Activated T-cell treated with anti-CD3 and anti-CD28 coated beads, Interleukin-2, amount 50 U/mL, for 4 hours (primary cell): ENCODE measurements at regions not wholly inside any gene's neighbourhood (a gene's known extent, or its start where the extent isn't known, plus 50 kb on each side); places are given as distances from the start of the nearest gene placed in this dataset.

Experiments used
- ATAC-seq, 2 donors: fragments of 200-7000 bp; cut with Tn5 transposase; one replicate each; pipeline ENCODE4 v1.10.0; 2021
- DNase-seq: peaks from one replicate; pipeline ENCODE4 v3.0.0-alpha.2; 2020
- H3K27me3 Mint-ChIP-seq: one replicate; pipeline ENCODE4 v1.8.0; 2021; ENCODE audit warnings: low read depth, mixed read lengths
- H3K36me3 Mint-ChIP-seq: one replicate; pipeline ENCODE4 v1.8.0; 2022; ENCODE audit warnings: mixed read lengths; ENCODE audit not compliant: insufficient read depth
- H3K4me1 Mint-ChIP-seq: one replicate; pipeline ENCODE4 v1.8.0; 2021; ENCODE audit warnings: low read depth, mixed read lengths
- H3K4me3 Mint-ChIP-seq: one replicate; pipeline ENCODE4 v1.8.0; 2021; ENCODE audit warnings: mild to moderate bottlenecking, moderate library complexity, mixed read lengths
- H3K9me3 Mint-ChIP-seq: one replicate; pipeline ENCODE4 v1.8.0; 2021; ENCODE audit warnings: mixed read lengths

DNA sequence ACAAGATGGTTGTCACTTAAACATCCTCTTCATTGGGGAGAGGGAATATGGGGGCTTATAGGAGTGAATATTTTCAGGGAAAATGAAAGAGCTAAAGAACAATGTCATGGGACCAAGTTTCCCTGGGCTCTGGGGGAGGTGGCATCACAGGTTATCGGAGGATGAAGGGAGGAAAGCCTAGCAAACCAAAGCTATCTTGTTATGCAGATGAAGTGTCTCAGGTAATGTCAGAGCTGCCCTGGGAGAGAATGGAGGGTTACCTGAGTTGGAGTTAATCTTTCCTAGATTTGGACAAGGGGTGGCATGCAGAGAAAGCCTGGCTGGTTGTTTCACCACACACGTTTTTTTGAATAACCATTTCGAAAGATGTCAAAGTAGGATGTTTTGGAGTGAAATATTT lies 308.1 kb upstream of the ATP10A start:
- Mint-ChIP-seq H3K27me3 (no peaks in the 10 kb centered on the region), H3K9me3 (no peaks in the 10 kb centered on the region), H3K36me3 (no peaks in the 10 kb centered on the region), H3K4me3 (no peak overlapping the region), H3K4me1 (no peaks in the 10 kb centered on the region)
- DNase-seq, result no peak
- ATAC-seq, result no peak

DNA sequence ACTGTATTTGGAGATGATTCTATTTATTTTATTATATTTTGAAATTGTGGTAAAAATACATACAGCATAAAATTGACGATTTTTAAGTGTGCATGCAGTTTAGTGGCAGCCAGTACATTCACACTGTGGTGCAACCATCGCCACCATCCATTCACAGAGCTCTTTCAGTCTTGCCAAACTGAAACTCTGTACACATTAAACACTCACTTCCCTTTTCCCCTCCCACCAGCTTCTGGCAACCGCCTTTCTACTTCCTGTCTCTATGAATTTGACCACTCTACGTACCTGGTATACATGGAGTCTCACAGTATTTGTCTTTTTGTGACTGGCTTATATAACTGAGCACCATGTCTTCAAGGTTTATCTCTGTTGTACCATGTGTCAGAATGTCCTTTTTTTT lies 303.3 kb upstream of the ATP10A start:
- ATAC-seq, result no peak
- Mint-ChIP-seq H3K4me3 (no peak overlapping the region), H3K9me3 (no peaks in the 10 kb centered on the region), H3K4me1 (no peaks in the 10 kb centered on the region), H3K36me3 (no peaks in the 10 kb centered on the region), H3K27me3 (no peaks in the 10 kb centered on the region)
- DNase-seq, result no peak

DNA sequence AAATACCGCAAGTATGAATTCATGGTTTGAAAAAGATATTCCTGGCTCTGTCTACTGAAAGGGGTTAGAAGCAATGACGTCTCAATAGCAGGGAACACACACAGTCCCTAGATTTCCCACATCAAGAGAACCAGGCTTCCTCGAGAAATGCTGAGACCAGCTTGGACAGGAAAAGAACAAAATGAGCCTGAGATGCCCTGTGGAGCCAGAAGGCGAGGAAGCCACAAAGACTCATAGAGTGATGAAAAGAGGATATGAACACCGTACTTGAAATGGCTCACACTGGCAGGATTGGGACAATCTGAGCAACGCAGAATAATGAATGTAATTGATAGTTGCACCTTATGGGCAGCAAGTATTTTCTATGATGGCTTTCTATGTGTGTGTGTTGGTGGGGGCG lies 302.4 kb upstream of the ATP10A start:
- ATAC-seq (no peak), DNase-seq (no peak)
- Mint-ChIP-seq H3K27me3 (peaks cover 5% of the 10 kb centered on the region), H3K4me3 (no peak overlapping the region), H3K4me1 (no peaks in the 10 kb centered on the region), H3K9me3 (no peaks in the 10 kb centered on the region), H3K36me3 (no peaks in the 10 kb centered on the region)

DNA sequence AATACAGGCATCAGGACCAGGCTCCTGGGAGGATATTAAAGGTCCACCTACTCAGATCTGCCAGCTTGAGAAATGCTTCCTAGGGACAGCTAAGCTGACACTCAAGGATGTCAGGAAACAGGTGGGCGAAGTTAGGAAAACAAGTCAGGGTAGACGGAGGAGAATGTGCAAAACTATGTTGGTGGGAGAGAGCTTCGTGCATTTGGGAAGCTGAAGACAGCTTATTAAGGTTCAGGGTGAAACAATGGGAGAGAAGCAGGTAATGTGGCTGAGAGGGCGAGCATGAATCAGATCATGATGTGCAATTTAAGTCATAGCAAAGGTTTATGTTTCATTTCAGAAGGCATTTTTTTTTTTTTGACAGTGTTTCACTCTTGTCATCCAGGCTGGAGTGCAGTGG lies 297.2 kb upstream of the ATP10A start:
- Mint-ChIP-seq H3K27me3 (peaks cover 26% of the 10 kb centered on the region), H3K36me3 (no peaks in the 10 kb centered on the region), H3K4me3 (no peak overlapping the region), H3K4me1 (no peaks in the 10 kb centered on the region), H3K9me3 (no peaks in the 10 kb centered on the region)
- DNase-seq (no peak), ATAC-seq (no peak)

DNA sequence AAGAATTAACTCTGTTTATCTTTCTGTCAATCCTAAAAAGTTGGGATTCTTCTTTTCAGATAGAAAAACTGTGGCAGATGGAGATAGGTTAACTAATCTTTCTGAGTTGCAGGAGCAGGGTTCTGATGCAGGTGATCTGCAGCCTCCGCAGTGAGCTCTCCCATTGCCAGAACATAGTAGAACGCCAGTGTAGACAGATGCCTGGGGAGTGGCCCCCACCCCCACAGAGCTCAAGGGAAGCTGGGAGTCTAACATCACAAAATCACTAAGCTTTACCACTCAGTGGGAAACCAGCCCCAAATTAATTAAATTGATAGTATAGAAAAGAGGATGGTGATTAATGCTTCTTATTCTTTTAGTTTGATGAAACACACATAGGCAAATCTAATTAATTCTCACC lies 295.0 kb upstream of the ATP10A start:
- Mint-ChIP-seq H3K36me3 (no peaks in the 10 kb centered on the region), H3K4me3 (no peak overlapping the region), H3K27me3 (peaks cover 30% of the 10 kb centered on the region), H3K9me3 (peaks cover 18% of the 10 kb centered on the region), H3K4me1 (no peaks in the 10 kb centered on the region)
- ATAC-seq, result no peak
- no peak for DNase-seq

DNA sequence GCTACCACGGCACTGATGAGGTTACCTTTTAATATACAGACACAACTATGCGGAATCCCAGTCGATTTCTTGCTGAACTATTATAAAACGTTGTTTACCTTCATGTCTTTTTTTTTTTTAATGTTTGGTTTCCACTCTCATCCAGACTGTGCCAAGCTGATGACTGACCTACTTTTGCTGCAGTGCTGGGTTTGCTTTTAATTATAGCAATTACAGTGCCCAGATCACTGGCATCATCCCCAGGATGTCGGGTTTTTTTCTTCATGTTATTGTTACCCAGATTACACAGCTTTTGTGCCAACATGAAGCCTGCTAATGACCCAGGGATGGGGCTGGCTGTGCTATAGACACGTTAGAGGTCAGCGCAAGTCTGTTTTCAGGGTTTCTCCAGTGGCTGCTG lies 294.0 kb upstream of the ATP10A start:
- Mint-ChIP-seq H3K27me3 (peaks cover 30% of the 10 kb centered on the region), H3K9me3 (peaks cover 22% of the 10 kb centered on the region), H3K4me3 (no peak overlapping the region), H3K36me3 (no peaks in the 10 kb centered on the region), H3K4me1 (no peaks in the 10 kb centered on the region)
- ATAC-seq (no peak), DNase-seq (no peak)

DNA sequence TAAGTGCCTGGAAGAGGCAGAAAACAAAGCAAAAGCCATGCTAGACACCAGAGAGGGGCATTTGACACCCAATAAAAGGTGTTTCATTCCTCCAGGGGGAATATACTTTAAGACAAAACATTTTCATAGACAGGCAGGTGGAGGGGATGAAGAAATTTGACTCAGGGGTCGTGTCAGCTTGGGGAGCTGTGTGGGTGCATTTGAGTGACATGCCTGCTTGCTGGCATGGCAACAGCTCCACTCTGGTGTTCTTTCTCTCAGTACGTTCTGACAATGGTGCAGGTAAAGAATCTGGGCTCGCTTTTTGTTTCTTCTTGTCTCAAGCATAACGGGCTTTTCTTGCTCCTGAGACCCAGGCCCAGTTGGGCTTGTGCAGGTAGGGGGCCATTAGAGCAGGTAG lies 292.9 kb upstream of the ATP10A start:
- ATAC-seq, result no peak
- H3K4me1 Mint-ChIP-seq, result no peaks in the 10 kb centered on the region
- H3K9me3 Mint-ChIP-seq, result peaks cover 22% of the 10 kb centered on the region
- peaks cover 27% of the 10 kb centered on the region for H3K27me3 Mint-ChIP-seq
- H3K36me3 Mint-ChIP-seq, result no peaks in the 10 kb centered on the region
- no peak overlapping the region for H3K4me3 Mint-ChIP-seq
- DNase-seq, result no peak

DNA sequence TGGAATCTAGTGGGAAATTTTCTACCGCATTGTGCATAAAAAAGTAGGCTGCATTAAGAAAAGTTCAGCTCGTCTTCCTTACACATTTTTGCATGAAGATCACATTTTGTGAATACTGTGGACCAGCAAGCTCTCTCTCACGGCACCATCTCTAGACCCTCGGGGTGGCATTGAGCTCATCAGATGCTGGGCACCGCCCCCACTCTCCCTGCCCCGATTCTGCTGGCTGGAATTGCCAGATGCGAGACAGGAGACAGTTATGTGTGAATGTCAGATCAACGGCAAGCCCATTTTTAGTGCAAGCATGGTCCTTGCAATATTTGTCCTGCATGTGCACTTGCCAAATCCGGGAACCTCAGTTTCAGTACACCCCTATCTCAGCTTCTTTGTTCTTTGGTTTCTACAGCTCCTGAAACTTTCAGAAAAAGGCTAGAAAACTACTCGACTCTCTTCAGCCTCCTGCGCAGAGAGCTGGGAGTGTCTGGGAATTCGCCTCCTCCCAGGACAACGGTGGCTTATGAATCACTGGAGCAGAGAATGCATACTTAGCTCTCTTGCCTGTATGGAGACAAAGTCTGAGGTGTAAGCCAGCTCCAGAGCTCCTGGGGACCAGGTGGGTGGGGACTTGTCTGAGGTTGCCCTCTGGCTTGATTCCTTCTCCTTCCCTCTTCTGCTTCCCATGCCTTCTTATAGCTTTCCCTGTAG lies 285.2 kb upstream of the ATP10A start:
- DNase-seq (no peak), ATAC-seq (no peak)
- Mint-ChIP-seq H3K27me3 (peaks cover 10% of the 10 kb centered on the region), H3K4me3 (no peak overlapping the region), H3K9me3 (peaks cover 5% of the 10 kb centered on the region), H3K4me1 (no peaks in the 10 kb centered on the region), H3K36me3 (no peaks in the 10 kb centered on the region)

DNA sequence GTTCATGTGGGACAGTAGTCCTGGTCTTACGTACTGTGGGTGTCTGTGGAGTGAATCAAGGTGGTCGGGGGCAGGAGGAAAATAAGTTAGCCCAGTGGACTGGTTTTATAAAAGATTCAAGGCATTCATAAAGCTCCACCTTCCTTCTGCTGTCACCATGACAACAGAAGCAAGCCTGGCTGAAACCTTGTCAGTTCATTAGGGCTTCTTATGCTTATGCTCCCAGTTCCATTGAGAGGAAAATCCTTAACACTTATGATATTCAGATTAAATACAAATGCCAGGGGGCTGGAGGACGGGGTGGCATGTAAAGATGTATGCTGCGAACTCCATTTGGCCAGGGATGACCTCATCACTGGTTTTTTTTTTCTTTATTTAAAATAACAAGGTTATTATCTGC lies 283.1 kb upstream of the ATP10A start:
- Mint-ChIP-seq H3K4me3 (no peak overlapping the region), H3K27me3 (peaks cover 10% of the 10 kb centered on the region), H3K4me1 (no peaks in the 10 kb centered on the region), H3K9me3 (no peaks in the 10 kb centered on the region), H3K36me3 (no peaks in the 10 kb centered on the region)
- DNase-seq (no peak), ATAC-seq (no peak)

DNA sequence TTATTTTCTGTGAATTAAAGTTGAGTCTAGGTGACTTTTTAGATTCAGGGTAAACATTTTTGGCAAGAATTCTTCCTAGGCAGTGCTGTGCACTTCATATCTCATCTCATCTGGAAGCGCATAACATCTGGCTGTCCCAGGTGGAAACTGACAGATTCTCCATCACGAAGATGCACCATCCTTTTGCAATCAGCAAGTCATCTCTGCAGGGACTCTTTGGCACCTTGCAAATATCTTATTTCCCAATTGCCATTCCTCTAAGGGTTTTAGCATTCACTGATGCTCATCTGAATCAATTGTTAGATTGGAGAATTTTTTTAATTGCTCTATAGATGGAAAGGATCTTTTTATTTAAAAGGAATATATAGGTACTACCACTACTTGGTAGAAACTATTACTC lies 282.7 kb upstream of the ATP10A start:
- Mint-ChIP-seq H3K36me3 (no peaks in the 10 kb centered on the region), H3K4me1 (no peaks in the 10 kb centered on the region), H3K9me3 (no peaks in the 10 kb centered on the region), H3K4me3 (no peak overlapping the region), H3K27me3 (peaks cover 10% of the 10 kb centered on the region)
- no peak for DNase-seq
- no peak for ATAC-seq

DNA sequence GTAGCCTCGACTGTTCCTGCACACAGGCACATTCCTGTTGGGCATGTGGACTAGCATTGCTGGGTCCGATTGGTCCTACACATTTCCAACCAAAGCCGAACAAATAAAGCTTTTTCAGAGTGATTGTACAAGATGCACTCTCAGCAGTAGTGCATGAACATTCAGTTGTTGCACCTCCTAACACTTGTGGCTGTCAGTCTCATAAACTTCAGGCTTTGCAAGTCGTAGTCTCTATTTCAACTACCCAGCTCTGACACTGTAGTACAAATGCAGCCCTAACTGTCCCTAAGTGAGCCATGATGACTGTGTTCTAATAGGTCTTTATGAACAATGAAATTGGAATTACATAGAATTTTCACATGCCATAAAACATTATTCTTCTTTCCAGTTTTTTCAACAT lies 281.7 kb upstream of the ATP10A start:
- Mint-ChIP-seq H3K9me3 (peaks cover 4% of the 10 kb centered on the region), H3K36me3 (no peaks in the 10 kb centered on the region), H3K4me3 (no peak overlapping the region), H3K27me3 (peaks cover 10% of the 10 kb centered on the region), H3K4me1 (no peaks in the 10 kb centered on the region)
- ATAC-seq, result no peak
- no peak for DNase-seq

DNA sequence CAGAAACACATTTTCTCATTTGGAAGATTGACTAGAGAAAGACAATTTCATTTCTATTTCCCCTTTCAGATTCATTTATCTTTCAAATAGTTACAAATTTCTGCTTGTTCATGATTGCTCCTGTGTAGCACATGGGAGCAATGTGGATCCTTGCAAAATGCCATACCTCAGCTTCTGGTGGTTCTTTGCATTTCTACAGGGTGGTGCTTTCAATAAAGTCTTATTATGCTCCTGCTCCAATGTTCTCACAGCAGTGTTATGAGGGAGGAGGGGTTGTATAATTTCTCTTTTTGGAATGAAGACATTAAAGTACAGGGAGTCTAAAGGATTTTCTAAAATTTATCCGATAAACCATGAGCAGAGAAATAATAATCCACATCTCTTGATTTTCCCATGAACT lies 280.1 kb upstream of the ATP10A start:
- Mint-ChIP-seq H3K4me3 (no peak overlapping the region), H3K36me3 (no peaks in the 10 kb centered on the region), H3K27me3 (peaks cover 5% of the 10 kb centered on the region), H3K4me1 (no peaks in the 10 kb centered on the region), H3K9me3 (peaks cover 4% of the 10 kb centered on the region)
- no peak for ATAC-seq
- DNase-seq, result no peak

DNA sequence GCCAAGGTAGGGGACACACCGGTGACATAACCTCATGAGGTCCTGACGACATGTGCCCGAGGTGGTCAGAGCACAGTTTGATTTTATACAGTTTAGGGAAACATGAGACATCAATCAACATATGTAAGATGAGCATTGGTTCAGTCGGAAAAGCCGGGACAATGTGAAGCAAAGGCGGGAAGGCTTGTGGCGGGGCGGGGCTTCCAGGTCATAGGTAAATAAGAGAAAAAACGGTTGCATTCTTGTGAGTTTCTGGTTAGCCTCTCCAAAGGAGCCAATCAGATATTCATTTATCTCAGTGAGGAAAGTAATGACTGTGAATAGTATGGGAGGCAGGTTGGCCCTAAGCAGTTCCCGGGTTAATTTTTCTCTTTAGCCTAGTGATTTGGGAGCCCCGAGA lies 271.7 kb upstream of the ATP10A start:
- DNase-seq, result no peak

DNA sequence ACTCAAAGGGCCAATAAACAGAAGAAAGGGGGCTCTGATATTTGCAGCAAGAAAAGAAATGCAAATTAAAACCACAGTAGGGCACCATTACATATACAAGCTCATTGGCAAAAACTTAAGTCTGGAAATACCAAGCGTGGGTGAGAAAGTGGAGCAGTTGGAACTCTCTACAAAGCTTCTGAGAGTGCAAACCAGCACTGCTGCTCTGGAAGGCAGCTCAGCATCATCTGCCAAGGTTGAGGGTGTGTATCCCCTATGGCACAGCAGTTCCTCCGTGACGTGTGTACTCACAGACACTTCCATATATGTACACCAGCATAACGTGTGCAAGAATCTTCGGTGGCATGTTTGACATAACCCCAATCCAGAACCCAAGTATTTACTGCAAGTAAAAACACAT lies 271.0 kb upstream of the ATP10A start:
- no peak overlapping the region for H3K4me3 Mint-ChIP-seq
- peaks cover 23% of the 10 kb centered on the region for H3K27me3 Mint-ChIP-seq

More for the DNA sequence above, 271.7 kb upstream of the ATP10A start:
- H3K4me1 Mint-ChIP-seq, result no peaks in the 10 kb centered on the region
- H3K36me3 Mint-ChIP-seq, result no peaks in the 10 kb centered on the region
- H3K9me3 Mint-ChIP-seq, result no peaks in the 10 kb centered on the region
- H3K27me3 Mint-ChIP-seq, result peaks cover 22% of the 10 kb centered on the region
- no peak for ATAC-seq
- H3K4me3 Mint-ChIP-seq, result no peak overlapping the region

DNA sequence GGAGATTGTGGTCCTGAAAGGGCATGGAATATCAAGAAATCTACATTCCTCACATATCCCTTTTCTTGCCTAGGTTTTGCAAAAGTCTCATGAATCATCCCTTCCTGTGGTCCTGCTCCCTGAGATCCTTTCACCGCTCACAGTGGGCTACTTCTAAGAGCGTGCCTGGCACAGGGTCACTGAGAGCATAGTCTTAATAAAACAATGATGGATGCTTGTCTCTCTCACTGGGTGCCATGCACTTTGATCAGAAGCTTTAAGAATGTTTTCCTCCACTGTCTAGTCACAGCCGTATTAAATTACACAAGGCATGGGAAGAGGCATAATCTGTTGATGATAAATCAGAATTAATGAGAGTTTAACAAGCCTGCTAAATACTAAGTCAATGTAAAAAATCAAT lies 269.7 kb upstream of the ATP10A start:
- no peak for ATAC-seq
- Mint-ChIP-seq H3K9me3 (no peaks in the 10 kb centered on the region), H3K4me1 (no peaks in the 10 kb centered on the region)

More for the DNA sequence above, 271.0 kb upstream of the ATP10A start:
- ATAC-seq, result no peak
- no peaks in the 10 kb centered on the region for H3K36me3 Mint-ChIP-seq
- no peak for DNase-seq
- no peaks in the 10 kb centered on the region for H3K9me3 Mint-ChIP-seq
- no peaks in the 10 kb centered on the region for H3K4me1 Mint-ChIP-seq

DNA sequence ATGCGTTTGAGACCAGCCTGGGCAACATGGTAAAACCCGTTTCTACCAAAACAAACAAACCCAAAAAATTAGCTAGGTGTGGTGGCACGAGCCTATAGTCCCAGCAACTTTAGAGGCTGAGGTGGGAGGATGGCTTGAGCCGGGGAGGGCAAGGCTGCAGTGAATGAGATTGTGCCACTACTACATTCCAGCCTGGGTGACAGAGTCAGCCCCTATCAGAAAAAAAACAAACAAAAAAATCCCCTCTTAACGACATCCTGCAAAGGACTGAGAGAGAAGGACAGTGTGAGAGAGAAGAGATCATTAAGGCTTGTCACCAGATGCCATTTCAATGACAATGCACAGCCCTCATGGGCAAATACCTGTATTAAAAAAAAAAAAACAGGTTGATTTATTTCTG lies 266.7 kb upstream of the ATP10A start:
- Mint-ChIP-seq H3K9me3 (no peaks in the 10 kb centered on the region), H3K36me3 (no peaks in the 10 kb centered on the region), H3K4me3 (no peak overlapping the region), H3K4me1 (no peaks in the 10 kb centered on the region), H3K27me3 (peaks cover 23% of the 10 kb centered on the region)
- ATAC-seq (no peak), DNase-seq (no peak)

More for the DNA sequence above, 269.7 kb upstream of the ATP10A start:
- Mint-ChIP-seq H3K36me3 (no peaks in the 10 kb centered on the region), H3K27me3 (peaks cover 26% of the 10 kb centered on the region), H3K4me3 (no peak overlapping the region)
- no peak for DNase-seq
